Heart left ventricle (tissue), 16 donors: ENCODE measurements at regions not wholly inside any gene's neighbourhood (a gene's known extent, or its start where the extent isn't known, plus 50 kb on each side); places are given as distances from the start of the nearest gene placed in this dataset.
A peak's percentile ranks its signal among the peaks of the same experiment; 100 is the strongest.

Experiments
- ATAC-seq, 4 donors: fragments of 200-7000 bp; cut with Tn5 transposase; one replicate each; pipeline ENCODE4 v1.9.1; 2020 to 2022; ENCODE audit warnings: moderate library complexity in 4 of 4, mild to moderate bottlenecking in 3 of 4, moderate number of reproducible peaks in 1 of 4
- DNase-seq, 5 donors: peaks; one replicate each; pipeline ENCODE4 v3.0.0-alpha.2; 2020
- H3K27ac ChIP-seq, 12 donors: fragments of 200-600 bp; sonication (generic) in 4 of 12; one replicate each; pipeline versions ENCODE4 v1.5.0 to v1.8.0; 2016 to 2022; ENCODE audit warnings: mild to moderate bottlenecking in 2 of 12
- H3K27me3 ChIP-seq, 9 donors: fragments of 200-600 bp; sonication (generic) in 2 of 9; one replicate each; pipeline versions ENCODE4 v1.5.1 to v1.8.0; 2016 to 2022; ENCODE audit warnings: mild to moderate bottlenecking in 3 of 9
- H3K36me3 ChIP-seq, 9 donors: fragments of 200-600 bp; sonication (generic) in 2 of 9; one replicate each; pipeline versions ENCODE4 v1.5.0 to v1.8.0; 2018 to 2022; ENCODE audit warnings: mild to moderate bottlenecking in 2 of 9
- H3K4me1 ChIP-seq, 12 donors: fragments of 200-600 bp; sonication (generic) in 4 of 12; one replicate each; pipeline versions ENCODE4 v1.5.0 to v1.8.0; 2016 to 2022; ENCODE audit warnings: mild to moderate bottlenecking in 3 of 12
- H3K4me3 ChIP-seq, 12 donors: fragments of 200-600 bp; sonication (generic) in 4 of 12; one replicate each; pipeline versions ENCODE4 v1.5.0 to v1.8.0; 2017 to 2022; ENCODE audit warnings: mild to moderate bottlenecking in 9 of 12, moderate library complexity in 4 of 12
- H3K9me3 ChIP-seq, 12 donors: fragments of 200-600 bp; sonication (generic) in 4 of 12; one replicate each; pipeline versions ENCODE4 v1.5.0 to v1.8.0; 2016 to 2022; ENCODE audit warnings: mild to moderate bottlenecking in 1 of 12
- POLR2A ChIP-seq, 2 donors: fragments of 450-650 bp; IDR thresholded peaks; one replicate each; pipeline ENCODE4 v1.6.1; 2017; ENCODE audit warnings: antibody characterized with exemption in 2 of 2, mild to moderate bottlenecking in 2 of 2, moderate library complexity in 2 of 2
- WGBS, 4 donors: extraction: QIAGEN DNeasy Blood & Tissue Kit in 2 of 4; methylation state at CpG; one replicate each; pipeline versions ENCODE4 v1.1.5 to v1.1.7; 2013 to 2018; 5-methylcytosine and 5-hydroxymethylcytosine counted together
- intact Hi-C, 10 donors: fragments of 100-400 bp; cut with DNase I; formaldehyde crosslinking; loops; one replicate each; pipeline versions ENCODE4 v1.11.1 to v1.14.2; 2022
- TF ChIP-seq, protein P1 (sequence below), 12 donors: fragments of 200-600 bp; sonication (generic) in 4 of 12; IDR thresholded peaks; one replicate each; pipeline versions ENCODE4 v1.5.0 to v1.8.0; 2018 to 2022; ENCODE audit warnings: antibody characterized with exemption in 12 of 12, mild to moderate bottlenecking in 5 of 12
- donor health status: ischemic (EF 13 %, LVEDD 7.1; RV severe dilation, severe dysfunction).
- donor health status: healthy with polysubstance abuse.
- donor health status: DM: no; HTN: yes; CAD: no.
- donor health status: DM: no; HTN: no; CAD: no.
- donor health status: ischemic (EF 25% LVEDD 6.9; RV normal size, moderate dysfunction).
- donor health status: ischemic (EF 25% LVEDD 5.7; RV mildly dilated, moderate dysfunction).
- donor health status: healthy.
- donor health status: DM: yes; HTN: yes; CAD: no.
- donor health status: ischemic (EF 35%, LVEDD 5.7; RV mildly dilated, moderate dysfunction).
- donor health status: nonischemic (EF 11% LVEDD 7.7; RV severe dilation, severe dysfunction).
- donor health status: DM: yes; HTN: yes; CAD: no.
- donor health status: PGD.
- donor health status: ischemic (EF 29% LVEDD 5.4; RV normal size, mild dysfunction).
- donor health status: nonischemic (EF 23%, LVEDD 6.1; RV moderate dilation, normal function).

DNA sequence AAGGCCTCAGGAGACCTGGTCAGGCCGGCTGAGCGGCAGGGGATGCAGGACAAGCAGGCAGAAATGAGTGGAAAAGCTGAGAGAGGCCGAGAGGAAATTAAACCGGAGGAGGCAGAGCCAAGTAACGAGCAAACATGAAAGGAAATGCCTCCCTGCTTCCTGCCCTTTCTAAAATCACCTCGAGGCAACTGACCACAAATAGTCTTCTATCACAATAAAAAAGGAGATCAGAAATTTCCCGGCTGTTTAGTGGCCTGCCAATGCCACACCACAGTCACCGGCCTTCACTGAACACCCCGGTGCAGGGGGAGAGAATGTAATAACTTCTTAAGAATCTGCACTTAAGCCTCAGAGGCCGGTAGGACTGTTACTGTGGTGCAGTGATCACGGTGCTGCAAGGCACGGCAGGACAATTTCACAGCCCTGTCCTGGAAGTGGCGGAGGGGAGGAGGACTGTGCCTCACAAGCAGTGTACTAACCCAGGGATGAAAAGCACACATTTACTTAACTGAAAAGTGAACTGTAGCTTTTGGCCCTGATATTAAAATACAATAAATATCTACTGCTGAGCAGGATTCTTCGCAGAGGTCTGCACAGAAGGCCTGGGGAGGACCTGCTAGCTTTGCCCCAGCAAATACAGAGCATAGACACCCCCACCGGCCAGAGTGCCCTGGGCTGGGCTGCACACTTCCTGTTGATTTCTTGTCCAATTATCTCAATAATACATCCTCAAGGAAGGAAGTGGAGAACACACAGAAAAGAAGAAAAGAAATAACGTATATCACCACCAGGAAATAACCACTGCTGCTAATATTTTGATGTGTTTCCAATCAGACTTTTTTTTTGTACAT lies 183.5 kb upstream of the NSMCE3 start:
- Histone ChIP-seq H3K27ac (no peak overlapping the region), H3K9me3 (no peaks in the 10 kb centered on the region), H3K36me3 (no peaks in the 10 kb centered on the region), H3K27me3 (no peaks in the 10 kb centered on the region), H3K4me1 (peaks cover 0 to 9% (median 0%) of the 10 kb centered on the region in 12 donors), H3K4me3 (no peak overlapping the region)
- no peak for ATAC-seq
- 39 to 50% (median 41%) methylated on average over 16 of the region's 16 CpGs for WGBS, 4 donors
- intact Hi-C loops = no loop called here
- no peak for TF ChIP-seq POLR2A (IDR thresholded peaks at IDR 0.05)
- TF ChIP-seq, protein P1, sequence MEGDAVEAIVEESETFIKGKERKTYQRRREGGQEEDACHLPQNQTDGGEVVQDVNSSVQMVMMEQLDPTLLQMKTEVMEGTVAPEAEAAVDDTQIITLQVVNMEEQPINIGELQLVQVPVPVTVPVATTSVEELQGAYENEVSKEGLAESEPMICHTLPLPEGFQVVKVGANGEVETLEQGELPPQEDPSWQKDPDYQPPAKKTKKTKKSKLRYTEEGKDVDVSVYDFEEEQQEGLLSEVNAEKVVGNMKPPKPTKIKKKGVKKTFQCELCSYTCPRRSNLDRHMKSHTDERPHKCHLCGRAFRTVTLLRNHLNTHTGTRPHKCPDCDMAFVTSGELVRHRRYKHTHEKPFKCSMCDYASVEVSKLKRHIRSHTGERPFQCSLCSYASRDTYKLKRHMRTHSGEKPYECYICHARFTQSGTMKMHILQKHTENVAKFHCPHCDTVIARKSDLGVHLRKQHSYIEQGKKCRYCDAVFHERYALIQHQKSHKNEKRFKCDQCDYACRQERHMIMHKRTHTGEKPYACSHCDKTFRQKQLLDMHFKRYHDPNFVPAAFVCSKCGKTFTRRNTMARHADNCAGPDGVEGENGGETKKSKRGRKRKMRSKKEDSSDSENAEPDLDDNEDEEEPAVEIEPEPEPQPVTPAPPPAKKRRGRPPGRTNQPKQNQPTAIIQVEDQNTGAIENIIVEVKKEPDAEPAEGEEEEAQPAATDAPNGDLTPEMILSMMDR (IDR thresholded peaks at IDR 0.05) = no peak
- DNase-seq = no peak

DNA sequence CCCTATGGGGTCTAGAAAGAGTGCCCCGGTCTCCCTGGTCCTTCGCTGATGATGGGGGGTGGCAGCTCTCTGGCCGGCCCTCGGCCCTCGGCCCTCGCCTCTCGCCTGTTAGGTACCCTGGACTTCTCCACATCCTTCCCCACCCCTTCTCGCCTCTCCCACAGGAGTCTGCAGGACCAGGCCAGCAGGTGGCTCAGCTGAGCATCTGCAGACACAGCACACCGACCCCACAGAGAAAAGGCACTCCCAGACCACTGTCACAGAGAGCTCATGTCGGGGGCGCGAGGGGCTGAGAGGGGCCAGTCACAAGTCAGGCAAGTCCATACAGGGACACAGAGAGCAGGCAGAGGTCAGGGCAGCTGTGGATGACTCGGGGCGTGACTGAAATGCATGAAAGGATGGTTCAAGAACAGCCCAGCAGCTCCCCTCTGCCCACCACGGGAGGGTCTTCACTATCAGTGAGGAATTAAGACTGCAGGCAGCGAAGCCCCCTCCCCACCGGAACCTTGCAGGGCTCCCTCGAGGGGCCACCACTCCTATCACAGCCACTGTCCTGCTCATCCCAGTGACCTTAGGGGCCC lies 181.7 kb upstream of the NSMCE3 start:
- H3K4me3 ChIP-seq = no peak overlapping the region
- H3K4me1 ChIP-seq = peaks cover 0 to 9% (median 0%) of the 10 kb centered on the region in 12 donors
- ATAC-seq (peak in 2 of 4 donors; percentile 33 to 54), DNase-seq (peak in 2 of 5 donors; percentile 41 to 55)
- 44 to 59% (median 50%) methylated on average over 16 to 18 of the region's 18 CpGs for WGBS, 4 donors
- intact Hi-C loops = no loop called here
- H3K27me3 ChIP-seq = no peaks in the 10 kb centered on the region
- no peak overlapping the region for H3K27ac ChIP-seq
- H3K9me3 ChIP-seq = no peaks in the 10 kb centered on the region
- no peaks in the 10 kb centered on the region for H3K36me3 ChIP-seq
- no peak for TF ChIP-seq POLR2A (IDR thresholded peaks at IDR 0.05)
- TF ChIP-seq, protein P1 (IDR thresholded peaks at IDR 0.05) = peak in 4 of 12 donors; percentile 13 to 40 (median 16)

DNA sequence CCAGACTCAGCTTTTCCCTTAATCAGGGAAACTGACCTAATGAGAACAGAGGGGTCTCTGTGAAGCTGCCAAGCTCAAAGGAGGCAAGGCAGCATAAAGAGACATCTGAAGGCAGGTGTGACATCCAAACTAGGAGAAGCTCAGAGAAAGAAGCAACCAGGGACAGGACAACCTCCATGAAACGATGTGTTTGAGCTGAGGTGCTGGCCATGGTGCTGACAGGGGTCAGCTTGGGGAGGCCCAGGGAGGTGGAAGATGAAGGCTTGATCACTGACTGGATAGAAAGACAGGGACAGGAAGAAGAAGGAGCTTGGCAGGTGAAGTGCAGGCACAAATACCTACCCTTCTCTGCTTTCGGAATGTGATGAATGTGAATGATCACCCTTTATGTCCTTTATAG lies 179.5 kb upstream of the NSMCE3 start:
- no peak for ATAC-seq
- Histone ChIP-seq H3K27me3 (no peaks in the 10 kb centered on the region), H3K9me3 (no peaks in the 10 kb centered on the region), H3K4me1 (peaks cover 0 to 9% (median 0%) of the 10 kb centered on the region in 12 donors), H3K27ac (no peak overlapping the region), H3K36me3 (no peaks in the 10 kb centered on the region), H3K4me3 (no peak overlapping the region)
- DNase-seq = no peak
- WGBS, 4 donors = 45 to 56% (median 52%) methylated on average over 2 of the region's 2 CpGs
- intact Hi-C loops = no loop called here
- no peak for TF ChIP-seq POLR2A (IDR thresholded peaks at IDR 0.05)
- TF ChIP-seq, protein P1 (IDR thresholded peaks at IDR 0.05) = no peak

DNA sequence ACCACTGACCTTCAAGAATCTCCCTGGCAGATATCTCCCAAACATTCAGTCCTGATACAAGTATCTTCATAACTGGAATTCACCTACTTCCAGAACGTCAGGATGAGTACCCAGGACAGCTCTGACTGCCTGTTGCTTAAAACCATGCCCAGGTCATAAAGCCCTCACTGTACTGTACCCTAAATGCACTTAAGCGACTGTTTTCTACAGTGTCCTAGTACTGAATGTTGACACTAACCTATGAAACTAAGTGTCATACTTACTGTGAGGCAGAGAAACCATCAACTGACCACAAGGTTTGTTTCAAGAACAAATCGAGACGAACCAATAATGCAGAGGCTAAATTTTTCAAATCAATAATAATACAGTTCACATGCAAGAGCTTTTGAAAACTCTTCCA lies 178.7 kb upstream of the NSMCE3 start:
- 71 to 77% (median 74%) methylated on average over 4 of the region's 4 CpGs for WGBS, 4 donors
- ATAC-seq (no peak), DNase-seq (no peak)
- H3K9me3 ChIP-seq = no peaks in the 10 kb centered on the region
- no peak overlapping the region for H3K4me3 ChIP-seq
- H3K36me3 ChIP-seq = no peaks in the 10 kb centered on the region
- no peaks in the 10 kb centered on the region for H3K27me3 ChIP-seq
- TF ChIP-seq, protein P1 (IDR thresholded peaks at IDR 0.05) = no peak
- no peak for TF ChIP-seq POLR2A (IDR thresholded peaks at IDR 0.05)
- intact Hi-C loops = no loop called here
- H3K27ac ChIP-seq = no peak overlapping the region
- H3K4me1 ChIP-seq = peaks cover 0 to 6% (median 0%) of the 10 kb centered on the region in 12 donors
